OCI-LY1 (cell line): ENCODE measurements at regions not wholly inside any gene's neighbourhood (a gene's known extent, or its start where the extent isn't known, plus 50 kb on each side); places are given as distances from the start of the nearest gene placed in this dataset.

Experiments
- H2AFZ ChIP-seq: fragments of 200-600 bp; sonication (generic), shearing (Covaris generic); 2 replicates; pipeline ENCODE4 v1.6.0; 2014; ENCODE audit warnings: antibody characterized with exemption, mild to moderate bottlenecking, low read length
- H3F3A ChIP-seq: fragments of 200-600 bp; sonication (generic), shearing (Covaris generic); 2 replicates; pipeline ENCODE4 v1.6.0; 2014; ENCODE audit warnings: mild to moderate bottlenecking, antibody characterized with exemption, low read length, moderate library complexity; ENCODE audit not compliant: insufficient read depth
- H3K27ac ChIP-seq: fragments of 200-600 bp; sonication (generic); 2 replicates; pipeline ENCODE4 v1.5.1; 2014; ENCODE audit warnings: low read length, mixed run types, mild to moderate bottlenecking, low read depth; ENCODE audit not compliant: poor library complexity, severe bottlenecking
- H3K27me3 ChIP-seq: fragments of 200-600 bp; sonication (generic); 2 replicates; pipeline ENCODE4 v1.6.0; 2014; ENCODE audit warnings: antibody characterized with exemption, mild to moderate bottlenecking, low read length, moderate library complexity; ENCODE audit not compliant: insufficient read depth
- H3K36me3 ChIP-seq: fragments of 200-600 bp; sonication (generic); 2 replicates; pipeline ENCODE4 v1.6.1; 2014; ENCODE audit warnings: mild to moderate bottlenecking, antibody characterized with exemption, low read length, moderate library complexity, mixed read lengths; ENCODE audit not compliant: insufficient read depth
- H3K4me1 ChIP-seq: fragments of 200-600 bp; sonication (generic); 2 replicates; pipeline ENCODE4 v1.5.1; 2014; ENCODE audit warnings: mild to moderate bottlenecking, low read length, moderate library complexity; ENCODE audit not compliant: insufficient read depth, severe bottlenecking
- H3K4me2 ChIP-seq: fragments of 200-600 bp; sonication (generic), shearing (Covaris generic); 2 replicates; pipeline ENCODE4 v1.6.1; 2014; ENCODE audit warnings: low read length
- H3K4me3 ChIP-seq: fragments of 200-600 bp; sonication (generic); 2 replicates; pipeline ENCODE4 v1.5.1; 2014; ENCODE audit warnings: low read length, low read depth, mild to moderate bottlenecking, mixed read lengths; ENCODE audit not compliant: poor library complexity, severe bottlenecking
- H3K79me2 ChIP-seq: fragments of 200-600 bp; shearing (Covaris generic); 2 replicates; pipeline ENCODE4 v1.6.1; 2016; ENCODE audit warnings: mixed run types, low read length, mixed read lengths; ENCODE audit not compliant: insufficient read depth
- H3K9ac ChIP-seq: fragments of 200-600 bp; sonication (generic), shearing (Covaris generic); 2 replicates; pipeline ENCODE4 v1.6.1; 2014; ENCODE audit warnings: mild to moderate bottlenecking, low read length, mixed read lengths
- H3K9me2 ChIP-seq: fragments of 200-600 bp; sonication (generic), shearing (Covaris generic); 2 replicates; pipeline ENCODE4 v1.6.1; 2014; ENCODE audit warnings: low read depth, mild to moderate bottlenecking, low read length, mixed read lengths
- H3K9me3 ChIP-seq: fragments of 200-600 bp; shearing (Covaris generic); 2 replicates; pipeline ENCODE4 v1.6.1; 2014; ENCODE audit warnings: low read length, mixed read lengths
- H4K20me1 ChIP-seq: fragments of 200-600 bp; sonication (generic), shearing (Covaris generic); 2 replicates; pipeline ENCODE4 v1.6.0; 2016; ENCODE audit warnings: mild to moderate bottlenecking, low read length; ENCODE audit not compliant: insufficient read depth
- CTCF ChIP-seq: fragments of 200-600 bp; sonication (generic), shearing (Covaris generic); IDR thresholded peaks from 2 replicates; pipeline ENCODE4 v1.5.1; 2017; ENCODE audit warnings: mild to moderate bottlenecking, antibody characterized with exemption, low read length, moderate library complexity, mixed read lengths
- EZH2 ChIP-seq: fragments of 200-600 bp; sonication (generic), shearing (Covaris generic); IDR thresholded peaks from 2 replicates; pipeline ENCODE4 v1.8.0; 2017; ENCODE audit warnings: borderline replicate concordance, mixed run types, mild to moderate bottlenecking, antibody characterized with exemption, low read length, moderate library complexity, mixed read lengths

GRCh38 chr2:35468245-35468644 lies 887.3 kb upstream of the CRIM1 start:
- H3K36me3 ChIP-seq = no peaks in the 10 kb centered on the region
- no peak overlapping the region for H3K4me2 ChIP-seq
- no peaks in the 10 kb centered on the region for H3K9me3 ChIP-seq
- H3K27me3 ChIP-seq = no peaks in the 10 kb centered on the region
- no peaks in the 10 kb centered on the region for H3K4me1 ChIP-seq
- H3K9ac ChIP-seq = no peak overlapping the region
- H2AFZ ChIP-seq = no peak overlapping the region
- no peaks in the 10 kb centered on the region for H3K79me2 ChIP-seq
- H3F3A ChIP-seq = no peaks in the 10 kb centered on the region
- no peak overlapping the region for H3K27ac ChIP-seq
- no peak overlapping the region for H3K4me3 ChIP-seq
- no peaks in the 10 kb centered on the region for H4K20me1 ChIP-seq
- no peaks in the 10 kb centered on the region for H3K9me2 ChIP-seq
- TF ChIP-seq CTCF (no peak), EZH2 (no peak)

- H3K27ac ChIP-seq = no peak overlapping the region
Measured at GRCh38 chr2:35463805-35464596, 891.6 kb upstream of the CRIM1 start.

GRCh38 chr2:35462226-35462998 lies 893.2 kb upstream of the CRIM1 start:
- H3K27ac ChIP-seq = no peak overlapping the region
- no peaks in the 10 kb centered on the region for H3F3A ChIP-seq
- no peaks in the 10 kb centered on the region for H3K79me2 ChIP-seq
- no peaks in the 10 kb centered on the region for H3K4me1 ChIP-seq
- no peaks in the 10 kb centered on the region for H3K36me3 ChIP-seq
- no peak overlapping the region for H3K9ac ChIP-seq
- no peaks in the 10 kb centered on the region for H3K9me2 ChIP-seq
- TF ChIP-seq CTCF (no peak), EZH2 (no peak)
- H3K27me3 ChIP-seq = no peaks in the 10 kb centered on the region
- H2AFZ ChIP-seq = no peak overlapping the region
- no peak overlapping the region for H3K4me3 ChIP-seq
- no peak overlapping the region for H3K4me2 ChIP-seq
- H3K9me3 ChIP-seq = no peaks in the 10 kb centered on the region
- no peaks in the 10 kb centered on the region for H4K20me1 ChIP-seq

More at GRCh38 chr2:35463805-35464596, 891.6 kb upstream of the CRIM1 start:
- Histone ChIP-seq H3K4me3 (no peak overlapping the region), H3K36me3 (no peaks in the 10 kb centered on the region), H3K9ac (no peak overlapping the region), H3K79me2 (no peaks in the 10 kb centered on the region), H3K27me3 (no peaks in the 10 kb centered on the region), H3K9me2 (no peaks in the 10 kb centered on the region), H3K4me1 (no peaks in the 10 kb centered on the region), H3K4me2 (no peak overlapping the region), H4K20me1 (no peaks in the 10 kb centered on the region), H3F3A (no peaks in the 10 kb centered on the region), H2AFZ (no peak overlapping the region), H3K9me3 (no peaks in the 10 kb centered on the region)
- no peak for TF ChIP-seq EZH2
- no peak for TF ChIP-seq CTCF
